ENCODE measurements at regions not wholly inside any gene's neighbourhood (a gene's known extent, or its start where the extent isn't known, plus 50 kb on each side); places are given as distances from the start of the nearest gene placed in this dataset.

- Histone ChIP-seq H3K4me3 (no peak overlapping the region), H3K36me3 (no peaks in the 10 kb centered on the region), H3K27ac (no peak overlapping the region), H3K27me3 (no peaks in the 10 kb centered on the region), H3K4me1 (peaks cover 24 to 28% of the 10 kb centered on the region in 2 donors), H3K9me3 (no peaks in the 10 kb centered on the region)
- intact Hi-C loops (cut with DNase I; ENCODE audit: low total_unique reads) (loop anchor here (5.0 kb wide), 1 partner anchor 99 kb away; the partner anchor contains the start of gene CITED2), in situ Hi-C loops (cut with MboI; ENCODE audit: low sequenced_read_pairs in 4 of 4) (no loop called here)
- no peak for DNase-seq
- no peak for ATAC-seq
- TF ChIP-seq CTCF (IDR thresholded peaks at IDR 0.05 in 4 of 5, conservative IDR thresholded peaks at IDR 0.05 in 1 of 5) (no peak), POLR2A (IDR thresholded peaks at IDR 0.05) (no peak)
These were observed 96.5 kb upstream of the CITED2 start for GRCh38 chr6:139470997-139471396.

GRCh38 chr6:139468178-139468819 lies 93.9 kb upstream of the CITED2 start:
- DNase-seq, result no peak
- H3K36me3 ChIP-seq, result no peaks in the 10 kb centered on the region
- TF ChIP-seq CTCF (IDR thresholded peaks at IDR 0.05 in 4 of 5, conservative IDR thresholded peaks at IDR 0.05 in 1 of 5), result no peak
- no peak for ATAC-seq
- H3K27ac ChIP-seq, result no peak overlapping the region
- in situ Hi-C loops (cut with MboI; ENCODE audit: low sequenced_read_pairs in 4 of 4), result no loop called here
- peaks cover 6 to 9% of the 10 kb centered on the region in 2 donors for H3K4me1 ChIP-seq
- H3K27me3 ChIP-seq, result no peaks in the 10 kb centered on the region
- H3K9me3 ChIP-seq, result no peaks in the 10 kb centered on the region
- H3K4me3 ChIP-seq, result no peak overlapping the region
- intact Hi-C loops (cut with DNase I; ENCODE audit: low total_unique reads), result no loop called here

GRCh38 chr6:139457476-139457875 lies 83.0 kb upstream of the CITED2 start:
- H3K27me3 ChIP-seq, result no peaks in the 10 kb centered on the region
- TF ChIP-seq POLR2A (IDR thresholded peaks at IDR 0.05) (no peak), CTCF (IDR thresholded peaks at IDR 0.05 in 4 of 5, conservative IDR thresholded peaks at IDR 0.05 in 1 of 5) (no peak)

GRCh38 chr6:139452148-139452876 lies 77.9 kb upstream of the CITED2 start:
- ATAC-seq (no peak), DNase-seq (no peak)
- no peaks in the 10 kb centered on the region for H3K27me3 ChIP-seq
- no peak for TF ChIP-seq CTCF (IDR thresholded peaks at IDR 0.05 in 4 of 5, conservative IDR thresholded peaks at IDR 0.05 in 1 of 5)
- no peak for TF ChIP-seq POLR2A (IDR thresholded peaks at IDR 0.05)
- intact Hi-C loops (cut with DNase I; ENCODE audit: low total_unique reads) (no loop called here), in situ Hi-C loops (cut with MboI; ENCODE audit: low sequenced_read_pairs in 4 of 4) (no loop called here)
- no peaks in the 10 kb centered on the region for H3K36me3 ChIP-seq
- no peaks in the 10 kb centered on the region for H3K9me3 ChIP-seq
- H3K27ac ChIP-seq, result no peak overlapping the region
- H3K4me1 ChIP-seq, result no peaks in the 10 kb centered on the region
- no peak overlapping the region for H3K4me3 ChIP-seq

More at GRCh38 chr6:139457476-139457875, 83.0 kb upstream of the CITED2 start:
- in situ Hi-C loops (cut with MboI; ENCODE audit: low sequenced_read_pairs in 4 of 4), result no loop called here
- H3K4me1 ChIP-seq, result no peaks in the 10 kb centered on the region
- intact Hi-C loops (cut with DNase I; ENCODE audit: low total_unique reads), result no loop called here
- ATAC-seq (no peak), DNase-seq (no peak)
- no peaks in the 10 kb centered on the region for H3K9me3 ChIP-seq
- no peaks in the 10 kb centered on the region for H3K36me3 ChIP-seq
- H3K4me3 ChIP-seq, result no peak overlapping the region
- H3K27ac ChIP-seq, result no peak overlapping the region
